ENCODE measurements at regions not wholly inside any gene's neighbourhood (a gene's known extent, or its start where the extent isn't known, plus 50 kb on each side); places are given as distances from the start of the nearest gene placed in this dataset.

- Mint-ChIP-seq H3K4me1 (peaks cover 3% of the 10 kb centered on the region in 2 experiments), H3K36me3 (ENCODE audit: insufficient read depth in 1 of 3, low read depth in 3 of 3) (peaks cover 0 to 6% (median 3%) of the 10 kb centered on the region in 3 experiments; a peak in 4 of 7 replicates), H3K27ac (no peak overlapping the region), H3K27me3 (ENCODE audit: low read depth) (no peaks in the 10 kb centered on the region), H3K9me3 (peaks cover 8 to 14% of the 10 kb centered on the region in 2 experiments; a peak in 4 of 5 replicates), H3K4me3 (no peak overlapping the region)
- Histone ChIP-seq H3K79me1 (ENCODE audit: insufficient read depth, low read depth, low read length, poor library complexity, severe bottlenecking) (no peaks in the 10 kb centered on the region), H3K79me2 (ENCODE audit: insufficient read depth, low read length) (no peaks in the 10 kb centered on the region), H3K23me2 (ENCODE audit: insufficient read length, low read depth, low read length, poor library complexity, severe bottlenecking) (no peaks in the 10 kb centered on the region), H3K9ac (ENCODE audit: extremely low read depth, insufficient read length, low read length) (no peak overlapping the region), H3K14ac (ENCODE audit: insufficient read depth, low read length) (no peak overlapping the region), H2BK20ac (ENCODE audit: low read depth, low read length, poor library complexity, severe bottlenecking) (no peak overlapping the region), H2BK120ac (ENCODE audit: low read depth, low read length, poor library complexity, severe bottlenecking) (no peak overlapping the region), H3K4ac (ENCODE audit: low read depth, low read length) (no peak overlapping the region), H2AK5ac (ENCODE audit: insufficient read length, low read length) (no peak overlapping the region), H3K4me1 (ENCODE audit: insufficient read depth, low read length) (no peaks in the 10 kb centered on the region), H4K91ac (ENCODE audit: insufficient read length, low read depth, low read length) (no peak overlapping the region), H2AFZ (ENCODE audit: low read length) (no peak overlapping the region), H3K4me2 (ENCODE audit: insufficient read depth, insufficient read length, low read length) (no peak overlapping the region), H3K27ac (ENCODE audit: insufficient read length, low read depth, low read length) (no peak overlapping the region), H2BK5ac (ENCODE audit: insufficient read length, low read length) (no peak overlapping the region), H3K23ac (ENCODE audit: insufficient read length, low read depth, low read length) (no peak overlapping the region), H3K56ac (ENCODE audit: insufficient read length, low read depth, low read length) (no peak overlapping the region), H2BK12ac (ENCODE audit: insufficient read length, low read depth, low read length) (no peak overlapping the region), H4K8ac (replicated peaks; ENCODE audit: insufficient read length, low read depth, low read length) (no peak overlapping the region), H3K18ac (ENCODE audit: insufficient read length, low read depth, low read length) (no peak overlapping the region), H4K5ac (ENCODE audit: insufficient read length, low read depth, low read length) (no peak overlapping the region), H3K9me3 (ENCODE audit: control insufficient read depth, low read depth, low read length) (no peaks in the 10 kb centered on the region), H2BK15ac (ENCODE audit: low read depth, low read length) (no peak overlapping the region), H3K27me3 (ENCODE audit: insufficient read depth, low read length) (no peaks in the 10 kb centered on the region), H3T11ph (ENCODE audit: low read length) (no peak overlapping the region), H4K20me1 (ENCODE audit: control insufficient read depth, insufficient read depth, insufficient read length) (no peaks in the 10 kb centered on the region)
- TF ChIP-seq, protein P1, sequence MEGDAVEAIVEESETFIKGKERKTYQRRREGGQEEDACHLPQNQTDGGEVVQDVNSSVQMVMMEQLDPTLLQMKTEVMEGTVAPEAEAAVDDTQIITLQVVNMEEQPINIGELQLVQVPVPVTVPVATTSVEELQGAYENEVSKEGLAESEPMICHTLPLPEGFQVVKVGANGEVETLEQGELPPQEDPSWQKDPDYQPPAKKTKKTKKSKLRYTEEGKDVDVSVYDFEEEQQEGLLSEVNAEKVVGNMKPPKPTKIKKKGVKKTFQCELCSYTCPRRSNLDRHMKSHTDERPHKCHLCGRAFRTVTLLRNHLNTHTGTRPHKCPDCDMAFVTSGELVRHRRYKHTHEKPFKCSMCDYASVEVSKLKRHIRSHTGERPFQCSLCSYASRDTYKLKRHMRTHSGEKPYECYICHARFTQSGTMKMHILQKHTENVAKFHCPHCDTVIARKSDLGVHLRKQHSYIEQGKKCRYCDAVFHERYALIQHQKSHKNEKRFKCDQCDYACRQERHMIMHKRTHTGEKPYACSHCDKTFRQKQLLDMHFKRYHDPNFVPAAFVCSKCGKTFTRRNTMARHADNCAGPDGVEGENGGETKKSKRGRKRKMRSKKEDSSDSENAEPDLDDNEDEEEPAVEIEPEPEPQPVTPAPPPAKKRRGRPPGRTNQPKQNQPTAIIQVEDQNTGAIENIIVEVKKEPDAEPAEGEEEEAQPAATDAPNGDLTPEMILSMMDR (conservative IDR thresholded peaks at IDR 0.05), result no peak
- no CpG with 5 or more reads among the region's 3 CpGs for WGBS (ENCODE audit: extremely low coverage, insufficient read length, low lambda C conversion rate)
- no peak for DNase-seq
Measured at GRCh38 chr13:38086013-38086412, 216.4 kb upstream of the TRPC4 start.

Measured in H9 (cell line).